Astrocyte (in vitro differentiated cells and primary cell): ENCODE measurements at regions not wholly inside any gene's neighbourhood (a gene's known extent, or its start where the extent isn't known, plus 50 kb on each side); places are given as distances from the start of the nearest gene placed in this dataset.

Experiments
- EZH2 ChIP-seq: IDR thresholded peaks from 2 replicates; pipeline ENCODE4 v1.6.1; 2012; ENCODE audit warnings: mild to moderate bottlenecking, low read length, inconsistent platforms; ENCODE audit not compliant: insufficient read depth
- TF ChIP-seq, protein P1 (sequence below): IDR thresholded peaks from 2 replicates; pipeline ENCODE4 v1.5.1; 2011; ENCODE audit warnings: low read depth, mild to moderate bottlenecking, inconsistent platforms, low read length, moderate library complexity; ENCODE audit not compliant: insufficient read depth

DNA sequence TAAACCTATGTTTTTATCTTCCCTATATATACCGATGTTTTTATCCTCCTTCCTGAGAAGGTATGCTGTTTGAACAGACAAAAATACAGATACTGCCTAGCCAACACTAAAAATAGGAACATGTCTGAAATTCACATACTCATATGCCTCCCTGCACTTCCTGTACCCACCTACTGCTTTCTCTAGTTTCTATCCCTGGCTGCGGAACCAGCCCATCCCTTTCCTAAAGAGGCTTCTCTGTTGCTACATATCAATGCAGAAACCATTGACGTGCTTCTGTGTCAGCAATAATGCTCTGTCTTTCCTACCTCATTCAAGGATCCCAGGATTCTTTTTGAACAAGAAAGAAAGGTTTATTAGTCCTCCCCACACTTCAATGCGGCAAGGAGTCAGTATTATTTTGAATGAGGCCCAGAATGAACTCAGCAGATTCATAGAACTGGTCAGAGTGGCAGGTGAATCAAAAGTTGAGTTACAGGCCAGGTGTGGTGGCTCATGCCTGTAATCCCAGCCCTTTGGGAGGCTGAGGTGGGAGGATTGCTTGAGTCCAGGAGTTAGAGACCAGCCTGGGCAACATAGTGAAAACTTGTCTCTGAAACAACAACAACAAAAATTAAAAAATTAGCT is 67.8 kb upstream of the NAP1L1 start:
- TF ChIP-seq, protein P1, sequence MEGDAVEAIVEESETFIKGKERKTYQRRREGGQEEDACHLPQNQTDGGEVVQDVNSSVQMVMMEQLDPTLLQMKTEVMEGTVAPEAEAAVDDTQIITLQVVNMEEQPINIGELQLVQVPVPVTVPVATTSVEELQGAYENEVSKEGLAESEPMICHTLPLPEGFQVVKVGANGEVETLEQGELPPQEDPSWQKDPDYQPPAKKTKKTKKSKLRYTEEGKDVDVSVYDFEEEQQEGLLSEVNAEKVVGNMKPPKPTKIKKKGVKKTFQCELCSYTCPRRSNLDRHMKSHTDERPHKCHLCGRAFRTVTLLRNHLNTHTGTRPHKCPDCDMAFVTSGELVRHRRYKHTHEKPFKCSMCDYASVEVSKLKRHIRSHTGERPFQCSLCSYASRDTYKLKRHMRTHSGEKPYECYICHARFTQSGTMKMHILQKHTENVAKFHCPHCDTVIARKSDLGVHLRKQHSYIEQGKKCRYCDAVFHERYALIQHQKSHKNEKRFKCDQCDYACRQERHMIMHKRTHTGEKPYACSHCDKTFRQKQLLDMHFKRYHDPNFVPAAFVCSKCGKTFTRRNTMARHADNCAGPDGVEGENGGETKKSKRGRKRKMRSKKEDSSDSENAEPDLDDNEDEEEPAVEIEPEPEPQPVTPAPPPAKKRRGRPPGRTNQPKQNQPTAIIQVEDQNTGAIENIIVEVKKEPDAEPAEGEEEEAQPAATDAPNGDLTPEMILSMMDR = no peak
- TF ChIP-seq EZH2 = no peak
